HG03135 (cell line): ENCODE measurements at regions not wholly inside any gene's neighbourhood (a gene's known extent, or its start where the extent isn't known, plus 50 kb on each side); places are given as distances from the start of the nearest gene placed in this dataset.
"Not testable (repeated sequence)": the region's sequence is repeated elsewhere in the genome, so short reads cannot be mapped to it uniquely, and the experiment has no call there.

Experiments used
- ATAC-seq: cut with Tn5 transposase; IDR thresholded peaks from one replicate; pipeline ENCODE4 v1.9.1; 2021; ENCODE audit warnings: mild to moderate bottlenecking, moderate library complexity; ENCODE audit not compliant: unreplicated experiment

DNA sequence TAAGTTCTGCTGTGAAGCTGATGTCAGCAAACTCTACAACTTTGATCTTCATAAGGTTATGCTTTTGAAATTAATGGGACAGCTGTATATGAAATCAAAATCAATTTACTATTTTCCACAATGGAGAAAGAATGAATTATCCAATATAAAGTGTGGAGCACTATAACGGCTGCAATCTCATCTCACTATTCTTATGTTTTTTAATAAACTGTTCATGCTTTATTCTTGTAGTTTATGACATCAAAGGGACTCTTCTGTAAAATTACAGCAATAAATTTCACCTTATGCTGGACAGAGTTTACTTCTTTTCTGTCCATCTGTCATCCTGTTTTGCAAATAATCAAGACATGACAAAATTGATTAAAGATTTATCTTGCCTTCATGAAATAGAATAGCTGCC lies 192.5 kb downstream of the TECRL start:
- no peak for ATAC-seq

- ATAC-seq = no peak
These were observed 203.9 kb downstream of the TECRL start for GRCh38 chr4:64205376-64205775.

- ATAC-seq = no peak
These were observed 209.2 kb downstream of the TECRL start for GRCh38 chr4:64200001-64200555.

- no peak for ATAC-seq
These were observed 213.7 kb downstream of the TECRL start for GRCh38 chr4:64195582-64195981.

GRCh38 chr4:64192731-64193412 lies 216.4 kb downstream of the TECRL start:
- ATAC-seq = no peak

GRCh38 chr4:64174247-64174882 lies 234.9 kb downstream of the TECRL start:
- ATAC-seq = no peak

GRCh38 chr4:64166365-64166764 lies 242.9 kb downstream of the TECRL start:
- no peak for ATAC-seq

DNA sequence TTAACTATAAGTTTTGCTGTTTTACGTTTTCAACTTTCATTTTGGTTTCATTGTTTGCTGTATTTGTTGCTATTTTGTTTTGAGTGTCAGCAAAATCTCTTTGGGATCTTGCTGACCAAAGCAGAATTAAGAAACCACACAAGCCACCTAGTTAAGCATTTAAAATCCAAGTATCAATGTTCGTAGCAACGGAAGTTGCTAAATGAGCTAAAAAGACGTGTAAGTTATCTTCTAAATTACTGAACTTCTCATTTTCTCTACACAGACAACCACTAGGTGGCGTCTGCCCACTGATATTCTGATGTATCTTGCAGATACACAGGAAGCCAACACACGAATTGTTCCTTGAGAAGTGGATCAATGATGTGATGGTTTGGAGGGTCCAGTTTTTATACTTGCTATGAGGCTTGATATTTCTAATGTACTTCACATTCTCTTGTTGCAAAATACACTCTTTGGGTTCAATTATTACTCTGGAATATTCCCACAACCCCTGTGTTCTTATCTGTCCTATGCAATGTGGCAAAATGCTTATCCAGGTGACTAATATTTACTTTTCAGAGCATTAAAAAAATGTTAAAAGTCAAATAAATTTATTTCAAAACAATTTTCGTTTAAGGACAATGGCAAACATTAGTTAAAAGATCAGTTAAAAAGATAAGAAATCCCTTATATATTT lies 250.5 kb downstream of the TECRL start:
- peak; percentile 81 for ATAC-seq

GRCh38 chr4:64157397-64157796 lies 251.9 kb downstream of the TECRL start:
- no peak for ATAC-seq

GRCh38 chr4:64156253-64156652 lies 253.0 kb downstream of the TECRL start:
- ATAC-seq = no peak

DNA sequence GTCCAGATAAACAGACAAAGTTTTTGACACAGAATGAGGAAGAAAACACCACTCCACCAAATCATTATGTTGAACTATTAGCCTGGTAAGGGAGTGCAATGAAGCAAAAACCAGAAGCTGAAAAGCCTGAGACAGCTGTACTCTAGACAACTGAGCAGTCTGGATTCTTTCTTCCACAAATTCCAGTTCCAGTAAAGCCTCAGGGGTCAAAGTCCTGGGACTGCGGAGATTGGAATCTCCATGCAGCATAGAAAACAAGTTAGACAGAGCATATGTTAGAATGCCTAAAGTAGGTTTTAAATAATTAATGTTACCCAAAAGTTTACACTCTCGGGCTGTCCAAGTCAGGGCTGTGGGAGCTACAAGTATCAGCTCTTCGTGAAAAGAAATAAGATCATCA lies 263.2 kb downstream of the TECRL start:
- no peak for ATAC-seq

DNA sequence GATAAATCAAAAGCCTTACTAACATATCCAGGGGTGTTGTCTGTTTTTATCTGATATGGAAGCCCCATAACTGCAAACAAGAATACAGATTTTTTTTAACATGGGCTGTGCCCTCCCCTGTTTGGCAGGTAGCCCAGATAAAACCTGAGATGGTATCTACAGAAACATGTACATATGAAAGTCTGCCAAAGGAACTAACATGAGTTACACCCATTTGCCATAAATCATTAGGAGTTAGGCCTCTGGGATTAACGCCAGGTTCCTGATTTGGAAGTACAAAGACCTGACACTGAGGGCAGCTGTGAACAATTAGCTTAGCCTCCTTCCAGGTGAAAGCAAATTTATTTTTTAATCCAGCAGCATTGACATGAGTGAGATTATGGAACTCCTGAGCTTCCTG lies 264.3 kb downstream of the TECRL start:
- no peak for ATAC-seq

DNA sequence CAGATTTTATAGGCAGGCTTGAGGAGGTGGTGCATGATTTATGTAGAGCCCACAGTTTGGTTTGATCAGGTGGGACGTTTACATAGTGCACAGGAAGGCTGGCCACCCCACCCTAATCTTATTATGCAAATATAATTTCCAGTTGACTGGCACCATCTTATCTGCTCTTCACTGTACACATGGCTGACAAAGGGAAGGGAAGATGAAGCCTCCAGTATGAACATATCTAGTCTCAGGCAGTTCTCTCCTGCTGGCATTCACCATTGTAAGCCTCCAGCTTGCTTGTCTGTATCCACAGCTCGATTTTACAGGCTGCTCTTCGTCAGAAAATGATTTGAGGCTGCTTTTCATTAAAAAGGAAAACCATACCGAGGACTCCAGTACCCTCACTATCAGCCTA lies 278.3 kb downstream of the TECRL start:
- no peak for ATAC-seq

GRCh38 chr4:64125354-64125753 lies 283.9 kb downstream of the TECRL start:
- ATAC-seq = no peak

DNA sequence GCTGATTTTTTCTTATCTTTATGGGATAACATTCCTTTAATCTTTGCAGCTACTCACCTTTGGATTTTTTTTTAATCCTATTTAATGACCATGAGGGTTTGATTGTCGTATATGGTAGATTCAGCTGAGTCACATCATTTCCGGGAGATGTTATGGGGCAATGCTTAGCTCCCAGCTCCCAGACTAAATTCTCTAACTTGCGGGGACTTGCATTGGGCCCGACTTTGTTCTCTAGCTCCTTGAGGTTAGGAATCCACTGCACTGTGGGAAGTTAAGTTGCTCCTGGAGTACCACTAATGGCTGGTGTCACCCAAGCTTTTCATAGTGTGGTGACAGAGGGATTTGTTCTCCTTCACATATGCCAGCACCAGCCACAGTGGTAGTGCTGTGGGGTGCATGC lies 287.4 kb downstream of the TECRL start:
- no peak for ATAC-seq

GRCh38 chr4:64105903-64106302 lies 303.3 kb downstream of the TECRL start:
- ATAC-seq = no peak

DNA sequence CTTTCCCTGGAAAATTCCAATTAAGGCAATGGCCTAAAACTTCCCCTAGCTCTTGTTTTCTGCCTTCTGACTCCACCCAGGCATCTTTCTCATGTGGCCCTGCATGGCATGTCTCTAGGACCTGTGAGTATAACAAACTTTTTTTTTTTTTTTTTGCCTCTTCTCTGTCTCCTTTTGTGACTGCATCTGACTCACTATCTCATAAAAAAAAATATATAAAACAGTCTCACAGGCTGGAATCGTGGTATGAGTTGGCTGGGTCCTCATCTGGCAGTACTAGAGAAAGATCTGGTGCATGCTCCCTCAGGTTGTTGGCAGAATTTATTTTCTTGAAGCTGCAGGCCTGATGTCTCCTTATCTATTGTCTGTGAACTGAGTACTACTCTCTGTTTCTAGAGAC lies 313.9 kb downstream of the TECRL start:
- ATAC-seq = no peak

- no peak for ATAC-seq
These were observed 329.9 kb downstream of the TECRL start for GRCh38 chr4:64079316-64079715.

DNA sequence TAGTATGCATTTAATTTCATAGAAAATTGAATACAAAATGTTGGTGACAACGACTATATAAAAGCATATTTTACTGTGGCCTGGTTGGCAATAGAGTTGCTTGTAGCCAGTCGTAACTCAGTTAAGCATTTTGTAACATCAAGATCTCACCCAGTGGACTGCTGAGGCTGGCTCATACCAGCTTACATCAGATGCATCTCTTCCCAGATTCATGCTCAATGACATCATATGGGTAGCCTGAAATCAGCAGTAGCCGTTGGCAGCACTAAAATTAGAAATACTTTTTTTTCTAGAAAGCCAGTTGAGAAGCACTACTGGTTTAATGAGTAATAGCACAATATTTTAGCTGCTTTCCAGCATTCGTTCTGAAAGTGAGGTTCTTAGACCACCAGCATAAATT lies 341.2 kb downstream of the TECRL start:
- no peak for ATAC-seq

DNA sequence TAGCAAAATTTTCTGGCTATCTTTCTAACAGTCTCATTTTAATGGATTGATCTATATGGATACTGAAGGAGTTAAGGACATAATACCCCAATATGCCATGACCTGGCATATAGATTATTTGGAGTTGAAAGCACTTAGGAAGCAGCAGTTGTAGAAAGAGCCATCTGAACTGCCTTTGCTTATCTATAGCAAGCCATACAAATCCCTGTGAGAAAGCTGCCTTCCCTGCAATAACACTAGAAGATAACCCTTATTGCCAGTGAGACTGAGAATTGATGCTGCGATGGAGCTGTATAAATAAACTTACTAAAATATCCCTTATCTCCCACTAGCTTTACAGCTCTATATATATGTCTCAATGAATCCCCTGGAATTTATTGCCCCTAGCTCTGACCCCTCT lies 346.3 kb downstream of the TECRL start:
- no peak for ATAC-seq

DNA sequence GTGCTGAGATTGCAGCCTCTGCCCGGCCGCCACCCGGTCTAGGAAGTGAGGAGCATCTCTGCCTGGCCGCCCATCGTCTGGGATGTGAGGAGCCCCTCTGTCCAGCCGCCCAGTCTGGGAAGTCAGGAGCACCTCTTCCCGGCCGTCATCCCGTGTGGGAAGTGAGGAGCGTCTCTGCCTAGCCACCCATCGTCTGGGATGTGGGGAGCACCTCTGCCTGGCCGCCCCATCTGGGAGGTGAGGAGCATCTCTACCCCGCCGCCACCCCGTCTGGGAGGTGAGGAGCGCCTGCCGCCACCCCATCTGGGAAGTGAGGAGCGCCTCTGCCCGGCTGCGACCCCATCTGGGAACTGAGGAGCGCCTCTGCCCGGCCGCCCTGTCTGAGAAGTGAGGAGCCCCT lies 372.2 kb downstream of the TECRL start:
- not testable (repeated sequence) for ATAC-seq

- no peak for ATAC-seq
These were observed 386.7 kb downstream of the TECRL start for GRCh38 chr4:64022560-64022959.
